Astrocyte (in vitro differentiated cells and primary cell): ENCODE measurements at regions not wholly inside any gene's neighbourhood (a gene's known extent, or its start where the extent isn't known, plus 50 kb on each side); places are given as distances from the start of the nearest gene placed in this dataset.

ENCODE experiments used
- EZH2 ChIP-seq: IDR thresholded peaks from 2 replicates; pipeline ENCODE4 v1.6.1; 2012; ENCODE audit warnings: mild to moderate bottlenecking, low read length, inconsistent platforms; ENCODE audit not compliant: insufficient read depth
- TF ChIP-seq, protein P1 (sequence below): IDR thresholded peaks from 2 replicates; pipeline ENCODE4 v1.5.1; 2011; ENCODE audit warnings: low read depth, mild to moderate bottlenecking, inconsistent platforms, low read length, moderate library complexity; ENCODE audit not compliant: insufficient read depth

DNA sequence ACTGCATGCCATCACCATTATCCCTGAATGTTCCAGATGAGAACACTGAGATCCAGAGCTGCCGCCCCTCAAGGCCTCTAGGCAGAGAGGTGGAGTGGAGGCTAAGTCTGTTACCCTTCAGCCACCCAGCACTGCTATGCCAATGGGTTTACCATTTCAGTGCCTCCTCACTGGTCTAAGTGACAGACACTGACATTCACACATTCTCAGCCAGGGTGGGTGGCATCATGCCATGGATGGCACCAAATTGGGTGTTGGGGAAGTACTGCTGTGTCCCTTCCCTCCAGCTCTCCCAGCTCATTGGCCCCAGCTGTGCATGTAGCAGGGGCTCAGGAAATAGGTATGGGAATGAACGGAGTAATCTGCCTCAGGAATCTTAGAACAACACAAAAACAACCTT, 96.8 kb upstream of the PLET1 start:
- TF ChIP-seq EZH2: no peak
- TF ChIP-seq, protein P1, sequence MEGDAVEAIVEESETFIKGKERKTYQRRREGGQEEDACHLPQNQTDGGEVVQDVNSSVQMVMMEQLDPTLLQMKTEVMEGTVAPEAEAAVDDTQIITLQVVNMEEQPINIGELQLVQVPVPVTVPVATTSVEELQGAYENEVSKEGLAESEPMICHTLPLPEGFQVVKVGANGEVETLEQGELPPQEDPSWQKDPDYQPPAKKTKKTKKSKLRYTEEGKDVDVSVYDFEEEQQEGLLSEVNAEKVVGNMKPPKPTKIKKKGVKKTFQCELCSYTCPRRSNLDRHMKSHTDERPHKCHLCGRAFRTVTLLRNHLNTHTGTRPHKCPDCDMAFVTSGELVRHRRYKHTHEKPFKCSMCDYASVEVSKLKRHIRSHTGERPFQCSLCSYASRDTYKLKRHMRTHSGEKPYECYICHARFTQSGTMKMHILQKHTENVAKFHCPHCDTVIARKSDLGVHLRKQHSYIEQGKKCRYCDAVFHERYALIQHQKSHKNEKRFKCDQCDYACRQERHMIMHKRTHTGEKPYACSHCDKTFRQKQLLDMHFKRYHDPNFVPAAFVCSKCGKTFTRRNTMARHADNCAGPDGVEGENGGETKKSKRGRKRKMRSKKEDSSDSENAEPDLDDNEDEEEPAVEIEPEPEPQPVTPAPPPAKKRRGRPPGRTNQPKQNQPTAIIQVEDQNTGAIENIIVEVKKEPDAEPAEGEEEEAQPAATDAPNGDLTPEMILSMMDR: no peak
